Psoas muscle (tissue), 7 donors: ENCODE measurements at regions not wholly inside any gene's neighbourhood (a gene's known extent, or its start where the extent isn't known, plus 50 kb on each side); places are given as distances from the start of the nearest gene placed in this dataset.

Experiments used
- ATAC-seq, 4 donors: fragments of 200-7000 bp; cut with Tn5 transposase; one replicate each; pipeline ENCODE4 v1.9.1; 2020; ENCODE audit warnings: moderate library complexity in 3 of 4, mild to moderate bottlenecking in 2 of 4
- DNase-seq, 2 donors: peaks; one replicate each; pipeline ENCODE4 v3.0.0-alpha.2; 2020
- H3K27ac ChIP-seq: fragments of 200-600 bp; one replicate; pipeline ENCODE4 v1.8.0; 2022
- H3K27me3 ChIP-seq, 3 donors: fragments of 200-600 bp in 1 of 3; one replicate each; pipeline versions ENCODE4 v1.6.1 to v1.8.0; 2013 to 2022; ENCODE audit warnings: low read length in 2 of 3, mild to moderate bottlenecking in 2 of 3, moderate library complexity in 1 of 3; ENCODE audit not compliant: insufficient read depth in 3 of 3
- H3K36me3 ChIP-seq, 2 donors: fragments of 200-600 bp in 1 of 2; one replicate each; pipeline versions ENCODE4 v1.6.1 to v1.8.0; 2013 to 2022; ENCODE audit warnings: low read depth in 1 of 2, mild to moderate bottlenecking in 1 of 2, moderate library complexity in 1 of 2; ENCODE audit not compliant: insufficient read depth in 1 of 2
- H3K4me1 ChIP-seq: fragments of 200-600 bp; one replicate; pipeline ENCODE4 v1.8.0; 2022
- H3K4me3 ChIP-seq: fragments of 200-600 bp; one replicate; pipeline ENCODE4 v1.8.0; 2022; ENCODE audit warnings: mild to moderate bottlenecking
- H3K9me3 ChIP-seq: fragments of 200-600 bp; one replicate; pipeline ENCODE4 v1.8.0; 2022
- WGBS, 3 donors: extraction: QIAGEN DNeasy Blood & Tissue Kit; methylation state at CpG; one replicate each; pipeline versions ENCODE4 v1.1.6 to v1.1.7; 2013; 5-methylcytosine and 5-hydroxymethylcytosine counted together
- intact Hi-C, 2 donors: fragments of 100-400 bp; cut with DNase I; formaldehyde crosslinking; loops; one replicate each; pipeline versions ENCODE4 v1.11.0 to v1.14.2; 2022
- TF ChIP-seq, protein P1 (sequence below): fragments of 200-600 bp; IDR thresholded peaks from one replicate; pipeline ENCODE4 v1.8.0; 2022; ENCODE audit warnings: antibody characterized with exemption
- donor health status: healthy with polysubstance abuse.
- donor health status: DM: no; HTN: no; CAD: no; lungs with moderate emphysema.
- donor health status: Bipolar disorder and iron deficiency.
- donor health status: healthy.
- donor health status: DM: yes; HTN: yes; CAD: no.
- donor health status: DM: no; HTN: no; CAD: no.
- donor health status: DM: yes; HTN: yes; CAD: no.

DNA sequence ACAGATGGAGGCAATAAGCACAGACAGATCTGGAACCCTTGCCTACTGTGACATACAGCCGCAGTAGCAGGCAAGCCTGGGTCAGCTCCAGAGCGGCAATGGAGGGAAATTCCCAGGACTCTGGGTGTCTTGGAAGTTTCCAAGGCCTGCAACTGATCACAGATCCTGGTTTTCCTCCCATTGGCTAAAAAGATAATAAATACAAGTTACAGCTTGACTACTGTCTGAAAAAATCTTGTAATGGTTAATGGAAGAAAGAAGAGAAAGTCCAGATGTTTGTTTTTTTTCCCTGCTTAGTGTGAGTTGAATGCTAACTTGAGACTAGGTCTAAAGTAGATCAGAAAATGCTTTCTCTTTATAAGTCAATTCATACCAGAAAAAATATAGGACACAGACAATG is 307.6 kb downstream of the ALDH8A1 start:
- intact Hi-C loops, result loop anchor here (5.0 kb wide), 2 partner anchors 175 to 180 kb away; no protein-coding TSS in a partner anchor
- Histone ChIP-seq H3K4me1 (peaks cover 20% of the 10 kb centered on the region), H3K27ac (no peak overlapping the region), H3K4me3 (no peak overlapping the region), H3K9me3 (no peaks in the 10 kb centered on the region), H3K27me3 (no peaks in the 10 kb centered on the region), H3K36me3 (no peaks in the 10 kb centered on the region)
- 77 to 94% (median 78%) methylated on average over 2 of the region's 2 CpGs for WGBS, 3 donors
- ATAC-seq (no peak), DNase-seq (no peak)
- TF ChIP-seq, protein P1, sequence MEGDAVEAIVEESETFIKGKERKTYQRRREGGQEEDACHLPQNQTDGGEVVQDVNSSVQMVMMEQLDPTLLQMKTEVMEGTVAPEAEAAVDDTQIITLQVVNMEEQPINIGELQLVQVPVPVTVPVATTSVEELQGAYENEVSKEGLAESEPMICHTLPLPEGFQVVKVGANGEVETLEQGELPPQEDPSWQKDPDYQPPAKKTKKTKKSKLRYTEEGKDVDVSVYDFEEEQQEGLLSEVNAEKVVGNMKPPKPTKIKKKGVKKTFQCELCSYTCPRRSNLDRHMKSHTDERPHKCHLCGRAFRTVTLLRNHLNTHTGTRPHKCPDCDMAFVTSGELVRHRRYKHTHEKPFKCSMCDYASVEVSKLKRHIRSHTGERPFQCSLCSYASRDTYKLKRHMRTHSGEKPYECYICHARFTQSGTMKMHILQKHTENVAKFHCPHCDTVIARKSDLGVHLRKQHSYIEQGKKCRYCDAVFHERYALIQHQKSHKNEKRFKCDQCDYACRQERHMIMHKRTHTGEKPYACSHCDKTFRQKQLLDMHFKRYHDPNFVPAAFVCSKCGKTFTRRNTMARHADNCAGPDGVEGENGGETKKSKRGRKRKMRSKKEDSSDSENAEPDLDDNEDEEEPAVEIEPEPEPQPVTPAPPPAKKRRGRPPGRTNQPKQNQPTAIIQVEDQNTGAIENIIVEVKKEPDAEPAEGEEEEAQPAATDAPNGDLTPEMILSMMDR, result no peak

DNA sequence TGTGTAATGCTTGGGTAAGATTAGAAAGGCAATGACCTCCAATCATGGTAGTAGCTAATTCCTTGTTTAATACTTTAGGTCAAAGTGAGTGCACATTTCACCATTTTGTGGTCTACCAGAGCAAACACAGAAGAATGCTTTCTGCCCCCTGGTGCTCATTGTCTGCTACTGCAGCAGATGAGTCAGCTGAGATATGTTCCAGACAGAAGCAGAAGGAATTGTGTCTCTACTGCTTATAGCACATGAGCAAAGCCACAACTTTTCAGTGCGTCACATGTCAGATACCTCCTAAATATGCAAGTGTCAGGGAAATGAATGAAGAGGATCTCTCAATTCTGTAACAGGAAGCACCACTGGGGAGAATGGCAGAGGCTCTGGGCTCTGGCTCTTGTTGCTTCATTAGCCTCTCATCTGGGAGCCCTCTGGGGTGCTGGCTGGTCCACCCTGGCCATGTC is 308.9 kb downstream of the ALDH8A1 start:
- Histone ChIP-seq H3K36me3 (no peaks in the 10 kb centered on the region), H3K27ac (peak overlapping the region; percentile 75), H3K4me3 (no peak overlapping the region), H3K9me3 (no peaks in the 10 kb centered on the region), H3K4me1 (peaks cover 20% of the 10 kb centered on the region), H3K27me3 (no peaks in the 10 kb centered on the region)
- TF ChIP-seq, protein P1, result peak; percentile 97
- ATAC-seq (peak; percentile 95 to 98 (median 96)), DNase-seq (peak; percentile 76 to 86)
- intact Hi-C loops, result loop anchor here (1.0 to 5.0 kb wide), 5 partner anchors 174 to 467 kb away; no protein-coding TSS in a partner anchor
- 26 to 53% (median 38%) methylated on average over 1 of the region's 1 CpG for WGBS, 3 donors

DNA sequence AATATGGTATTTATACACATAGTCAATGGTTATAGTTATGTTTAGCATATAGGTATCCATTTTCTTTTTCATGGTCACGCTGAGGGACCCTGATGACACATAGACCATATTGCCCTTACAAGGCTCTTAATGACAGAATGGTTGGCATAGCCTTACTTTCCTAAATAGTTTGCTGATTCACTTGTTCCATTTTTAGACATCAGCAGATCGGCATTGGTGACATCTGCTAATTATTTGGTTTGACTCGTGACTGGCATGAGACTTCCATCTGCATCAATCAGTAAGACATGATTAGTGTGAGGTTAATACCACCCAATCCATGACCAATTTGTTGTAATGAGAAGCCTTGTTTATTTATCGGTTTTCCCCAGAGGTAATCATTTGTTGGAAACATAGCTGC is 309.7 kb downstream of the ALDH8A1 start:
- peaks cover 20% of the 10 kb centered on the region for H3K4me1 ChIP-seq
- no peaks in the 10 kb centered on the region for H3K9me3 ChIP-seq
- ATAC-seq (peak; percentile 61 to 75 (median 67)), DNase-seq (no peak)
- intact Hi-C loops, result loop anchor here (2.0 to 5.0 kb wide), 4 partner anchors 173 to 465 kb away; no protein-coding TSS in a partner anchor
- H3K36me3 ChIP-seq, result no peaks in the 10 kb centered on the region
- no peaks in the 10 kb centered on the region for H3K27me3 ChIP-seq
- TF ChIP-seq, protein P1, result no peak
- WGBS, 3 donors, result 48 to 66% (median 52%) methylated on average over 4 of the region's 4 CpGs
- no peak overlapping the region for H3K4me3 ChIP-seq
- peak overlapping the region; percentile 75 for H3K27ac ChIP-seq

DNA sequence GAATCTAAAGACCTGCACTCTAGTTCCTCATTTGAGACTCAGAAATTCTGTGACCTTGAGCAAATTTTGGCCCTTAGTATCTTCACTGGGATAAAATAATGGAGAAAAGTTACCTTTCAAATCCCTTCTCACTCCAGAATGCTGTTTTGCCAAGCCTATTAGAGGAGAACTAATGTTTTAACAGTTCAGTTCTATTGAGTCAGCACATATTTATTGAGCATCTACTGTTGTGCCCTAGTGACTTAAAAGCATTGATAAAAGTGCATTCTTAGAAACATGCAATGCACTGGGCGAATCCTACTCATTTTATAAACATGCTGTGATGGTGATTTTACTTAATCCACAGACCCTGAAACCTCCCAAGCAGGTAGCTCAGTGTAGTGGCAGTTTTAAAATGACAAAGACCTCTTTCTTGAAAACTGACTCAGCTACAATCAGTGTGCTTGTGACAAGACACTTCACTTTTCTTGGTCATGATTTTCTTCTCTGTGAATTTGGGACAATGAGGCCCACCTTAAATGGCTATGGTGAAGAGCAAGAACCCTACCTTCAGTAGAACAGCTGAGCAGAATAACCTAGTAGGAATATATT is 312.0 kb downstream of the ALDH8A1 start:
- DNase-seq, result no peak
- peaks cover 20% of the 10 kb centered on the region for H3K4me1 ChIP-seq
- no peaks in the 10 kb centered on the region for H3K36me3 ChIP-seq
- WGBS, 3 donors, result 94 to 97% (median 97%) methylated on average over 1 of the region's 1 CpG
- TF ChIP-seq, protein P1, result no peak
- no peaks in the 10 kb centered on the region for H3K9me3 ChIP-seq
- ATAC-seq, result no peak
- intact Hi-C loops, result no loop called here
- H3K27ac ChIP-seq, result no peak overlapping the region
- H3K4me3 ChIP-seq, result no peak overlapping the region
- no peaks in the 10 kb centered on the region for H3K27me3 ChIP-seq

DNA sequence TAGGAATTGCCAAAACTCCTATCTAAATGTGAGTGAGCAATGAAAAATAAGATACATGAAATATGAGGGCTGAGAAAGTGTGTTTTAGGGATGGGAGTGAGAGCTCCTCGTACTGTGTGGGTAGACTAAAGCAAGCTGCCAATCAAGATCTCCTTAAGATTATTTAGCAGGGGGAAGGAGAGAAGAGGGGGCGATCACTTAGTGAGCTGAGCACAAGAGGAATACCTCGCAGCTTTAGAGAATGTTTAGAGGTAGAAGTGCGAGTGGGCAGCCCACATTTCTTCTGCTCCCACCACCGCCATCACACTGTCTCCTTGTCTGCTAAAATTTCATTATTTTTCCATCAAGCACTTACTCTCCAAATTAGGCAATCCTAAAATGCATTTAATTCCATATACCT is 312.6 kb downstream of the ALDH8A1 start:
- ATAC-seq, result no peak
- intact Hi-C loops, result no loop called here
- 95 to 99% (median 97%) methylated on average over 5 of the region's 5 CpGs for whole genome bisulfite sequencing, 3 donors

More for the DNA sequence above, 312.6 kb downstream of the ALDH8A1 start:
- no peaks in the 10 kb centered on the region for H3K9me3 ChIP-seq
- H3K4me1 ChIP-seq, result peaks cover 20% of the 10 kb centered on the region
- TF ChIP-seq, protein P1, result no peak
- no peak for DNase-seq
- H3K4me3 ChIP-seq, result no peak overlapping the region
- no peaks in the 10 kb centered on the region for H3K36me3 ChIP-seq
- H3K27me3 ChIP-seq, result no peaks in the 10 kb centered on the region
- H3K27ac ChIP-seq, result no peak overlapping the region
